ENCODE measurements at regions not wholly inside any gene's neighbourhood (a gene's known extent, or its start where the extent isn't known, plus 50 kb on each side); places are given as distances from the start of the nearest gene placed in this dataset.

GRCh38 chr7:17212188-17212587, 86.3 kb upstream of the AHR start:
- ATAC-seq = peak; percentile 91
- DNase-seq (ENCODE audit: low spot score) = no peak

GRCh38 chr7:17227766-17228490, 70.5 kb upstream of the AHR start:
- ATAC-seq = no peak

GRCh38 chr7:17229228-17229627, 69.2 kb upstream of the AHR start:
- ATAC-seq = no peak
- DNase-seq (ENCODE audit: low spot score) = no peak

More at GRCh38 chr7:17227766-17228490, 70.5 kb upstream of the AHR start:
- DNase-seq (ENCODE audit: low spot score) = no peak

- ATAC-seq (no peak), DNase-seq (ENCODE audit: low spot score) (no peak)
Measured at GRCh38 chr7:17230099-17230807, 68.2 kb upstream of the AHR start.

- DNase-seq (ENCODE audit: low spot score) = no peak
- ATAC-seq = no peak
Measured at GRCh38 chr7:17233603-17234002, 64.8 kb upstream of the AHR start.

GRCh38 chr7:17234030-17234397, 64.4 kb upstream of the AHR start:
- DNase-seq (ENCODE audit: low spot score) (no peak), ATAC-seq (no peak)

- ATAC-seq = peak; percentile 29
- no peak for DNase-seq (ENCODE audit: low spot score)
Measured at GRCh38 chr7:17234398-17235031, 63.9 kb upstream of the AHR start.

GRCh38 chr7:17236171-17236570, 62.3 kb upstream of the AHR start:
- ATAC-seq = no peak
- DNase-seq (ENCODE audit: low spot score) = no peak

GRCh38 chr7:17236603-17237002, 61.8 kb upstream of the AHR start:
- DNase-seq (ENCODE audit: low spot score) = no peak
- ATAC-seq = no peak

- ATAC-seq (no peak), DNase-seq (ENCODE audit: low spot score) (no peak)
Measured at GRCh38 chr7:17239046-17239445, 59.4 kb upstream of the AHR start.

- DNase-seq (ENCODE audit: low spot score) (no peak), ATAC-seq (peak; percentile 94)
Measured at GRCh38 chr7:17239683-17240521, 58.5 kb upstream of the AHR start.

GRCh38 chr7:17242504-17242903, 55.9 kb upstream of the AHR start:
- ATAC-seq = no peak

GRCh38 chr7:17244786-17245185, 53.7 kb upstream of the AHR start:
- ATAC-seq = peak; percentile 46
- DNase-seq (ENCODE audit: low spot score) = no peak

More at GRCh38 chr7:17242504-17242903, 55.9 kb upstream of the AHR start:
- no peak for DNase-seq (ENCODE audit: low spot score)

GRCh38 chr7:17247357-17247756, 51.1 kb upstream of the AHR start:
- ATAC-seq (no peak), DNase-seq (ENCODE audit: low spot score) (no peak)

- peak; percentile 65 for ATAC-seq
- no peak for DNase-seq (ENCODE audit: low spot score)
Measured at GRCh38 chr7:17248527-17248926, 49.9 kb upstream of the AHR start.
